ENCODE measurements at regions not wholly inside any gene's neighbourhood (a gene's known extent, or its start where the extent isn't known, plus 50 kb on each side); places are given as distances from the start of the nearest gene placed in this dataset.

- no peak for DNase-seq
These were observed 75.4 kb upstream of the FRMD1 start for GRCh38 chr6:168154263-168154917.

GRCh38 chr6:168153553-168153952 is 74.5 kb upstream of the FRMD1 start:
- no peak for DNase-seq

- no peak for DNase-seq
These were observed 74.0 kb upstream of the FRMD1 start for GRCh38 chr6:168152980-168153379.

GRCh38 chr6:168152306-168152963 is 73.4 kb upstream of the FRMD1 start:
- no peak for DNase-seq

- no peak for DNase-seq
These were observed 71.7 kb upstream of the FRMD1 start for GRCh38 chr6:168150551-168151320.

GRCh38 chr6:168149015-168149414 is 70.0 kb upstream of the FRMD1 start:
- no peak for DNase-seq

- no peak for DNase-seq
These were observed 69.3 kb upstream of the FRMD1 start for GRCh38 chr6:168148231-168148849.

GRCh38 chr6:168147205-168147738 is 68.3 kb upstream of the FRMD1 start:
- peak; percentile 72 for DNase-seq

GRCh38 chr6:168145747-168146596 is 67.0 kb upstream of the FRMD1 start:
- no peak for DNase-seq

GRCh38 chr6:168139121-168139520 is 60.1 kb upstream of the FRMD1 start:
- DNase-seq, result no peak

- DNase-seq, result no peak
These were observed 59.4 kb upstream of the FRMD1 start for GRCh38 chr6:168138436-168138835.

GRCh38 chr6:168137024-168137423 is 58.0 kb upstream of the FRMD1 start:
- DNase-seq, result no peak

- DNase-seq, result no peak
These were observed 57.6 kb upstream of the FRMD1 start for GRCh38 chr6:168136622-168137021.

- DNase-seq, result no peak
These were observed 57.0 kb upstream of the FRMD1 start for GRCh38 chr6:168136001-168136400.

GRCh38 chr6:168134560-168135201 is 55.7 kb upstream of the FRMD1 start:
- no peak for DNase-seq

- DNase-seq, result no peak
These were observed 54.9 kb upstream of the FRMD1 start for GRCh38 chr6:168133687-168134559.

GRCh38 chr6:168133168-168133561 is 54.2 kb upstream of the FRMD1 start:
- no peak for DNase-seq

GRCh38 chr6:168132531-168133167 is 53.6 kb upstream of the FRMD1 start:
- no peak for DNase-seq

GRCh38 chr6:168131464-168132415 is 52.7 kb upstream of the FRMD1 start:
- DNase-seq, result no peak

Data from NCI-H69 (cell line).